ENCODE measurements at regions not wholly inside any gene's neighbourhood (a gene's known extent, or its start where the extent isn't known, plus 50 kb on each side); places are given as distances from the start of the nearest gene placed in this dataset.

DNA sequence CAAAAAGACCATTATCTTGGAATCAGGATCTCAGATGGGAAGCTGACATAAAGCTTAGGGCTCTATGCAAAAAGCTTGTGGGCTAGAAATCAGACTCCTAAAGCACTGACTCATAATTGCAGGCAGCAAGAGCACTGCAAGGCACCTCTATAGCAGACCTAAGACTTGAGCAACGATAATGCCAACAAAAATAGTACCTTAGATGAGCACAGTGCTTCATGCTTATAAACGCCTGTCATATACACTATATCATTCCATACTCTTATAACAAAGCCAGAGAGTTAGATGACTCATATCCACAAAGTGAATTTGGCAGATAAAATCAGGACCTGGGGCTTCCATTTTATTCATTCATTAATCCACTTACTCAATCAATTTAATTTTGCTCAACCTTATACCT lies 560.8 kb downstream of the MCTP2 start:
- no peaks in the 10 kb centered on the region for H3K36me3 ChIP-seq
- no peak for DNase-seq (ENCODE audit: low spot score in 2 of 2)
- H3K27me3 ChIP-seq = no peaks in the 10 kb centered on the region
- WGBS = 37% methylated on average over 2 of the region's 2 CpGs
- H3K27ac ChIP-seq = no peak overlapping the region
- TF ChIP-seq EP300 (IDR thresholded peaks at IDR 0.05) (no peak), POLR2A (IDR thresholded peaks at IDR 0.05) (no peak), POLR2AphosphoS5 (IDR thresholded peaks at IDR 0.05) (no peak)
- TF ChIP-seq, protein P1, sequence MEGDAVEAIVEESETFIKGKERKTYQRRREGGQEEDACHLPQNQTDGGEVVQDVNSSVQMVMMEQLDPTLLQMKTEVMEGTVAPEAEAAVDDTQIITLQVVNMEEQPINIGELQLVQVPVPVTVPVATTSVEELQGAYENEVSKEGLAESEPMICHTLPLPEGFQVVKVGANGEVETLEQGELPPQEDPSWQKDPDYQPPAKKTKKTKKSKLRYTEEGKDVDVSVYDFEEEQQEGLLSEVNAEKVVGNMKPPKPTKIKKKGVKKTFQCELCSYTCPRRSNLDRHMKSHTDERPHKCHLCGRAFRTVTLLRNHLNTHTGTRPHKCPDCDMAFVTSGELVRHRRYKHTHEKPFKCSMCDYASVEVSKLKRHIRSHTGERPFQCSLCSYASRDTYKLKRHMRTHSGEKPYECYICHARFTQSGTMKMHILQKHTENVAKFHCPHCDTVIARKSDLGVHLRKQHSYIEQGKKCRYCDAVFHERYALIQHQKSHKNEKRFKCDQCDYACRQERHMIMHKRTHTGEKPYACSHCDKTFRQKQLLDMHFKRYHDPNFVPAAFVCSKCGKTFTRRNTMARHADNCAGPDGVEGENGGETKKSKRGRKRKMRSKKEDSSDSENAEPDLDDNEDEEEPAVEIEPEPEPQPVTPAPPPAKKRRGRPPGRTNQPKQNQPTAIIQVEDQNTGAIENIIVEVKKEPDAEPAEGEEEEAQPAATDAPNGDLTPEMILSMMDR (IDR thresholded peaks at IDR 0.05) = no peak
- no peaks in the 10 kb centered on the region for H3K9me3 ChIP-seq
- no peak overlapping the region for H3K4me3 ChIP-seq
- peaks cover 3% of the 10 kb centered on the region for H3K4me1 ChIP-seq

DNA sequence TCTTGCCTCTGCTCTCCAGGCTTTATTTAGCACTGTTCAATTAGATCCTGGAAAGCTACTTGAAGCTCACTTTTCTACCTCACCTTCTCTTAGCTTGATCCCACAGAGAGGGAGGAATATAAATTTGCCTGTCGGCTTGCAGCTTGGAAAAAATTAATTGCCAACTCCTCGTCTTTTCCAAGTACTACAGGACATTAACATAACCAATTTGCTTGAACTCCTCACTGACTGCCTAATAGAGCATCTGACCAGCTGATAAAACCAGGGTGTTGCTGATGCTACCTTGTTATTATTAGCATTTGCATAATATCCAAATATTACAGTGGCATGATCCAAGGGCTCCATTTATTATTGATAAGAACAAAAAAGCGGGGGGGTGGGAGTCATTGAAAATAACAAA lies 561.8 kb downstream of the MCTP2 start:
- Histone ChIP-seq H3K4me3 (no peak overlapping the region), H3K27ac (no peak overlapping the region), H3K9me3 (no peaks in the 10 kb centered on the region), H3K27me3 (no peaks in the 10 kb centered on the region), H3K4me1 (peaks cover 3% of the 10 kb centered on the region), H3K36me3 (no peaks in the 10 kb centered on the region)
- WGBS = 74% methylated on average over 3 of the region's 3 CpGs
- no peak for DNase-seq (ENCODE audit: low spot score in 2 of 2)
- TF ChIP-seq POLR2A (IDR thresholded peaks at IDR 0.05) (no peak), EP300 (IDR thresholded peaks at IDR 0.05) (no peak), POLR2AphosphoS5 (IDR thresholded peaks at IDR 0.05) (no peak)
- TF ChIP-seq, protein P1 (IDR thresholded peaks at IDR 0.05) = no peak

DNA sequence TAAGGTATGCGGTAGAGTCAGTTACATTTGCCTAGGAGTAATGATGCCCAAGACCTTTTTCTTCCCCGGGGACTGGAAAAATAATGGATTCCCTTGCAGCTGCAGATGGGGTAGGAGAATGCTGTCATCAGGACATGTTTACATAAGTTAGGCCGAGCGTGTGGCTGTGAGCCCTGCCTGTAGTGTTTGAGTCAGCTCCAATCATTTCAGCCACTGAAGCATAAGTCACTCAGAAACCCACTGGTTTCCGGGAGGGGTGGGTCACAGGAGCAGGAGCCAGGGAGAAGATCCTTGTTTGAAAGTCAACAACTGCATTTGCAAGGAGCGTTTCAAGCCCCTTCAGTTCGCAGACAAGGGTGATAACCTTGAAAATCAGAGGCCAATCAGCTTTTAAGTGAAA lies 562.3 kb downstream of the MCTP2 start:
- TF ChIP-seq, protein P1 (IDR thresholded peaks at IDR 0.05) = no peak
- 77% methylated on average over 7 of the region's 7 CpGs for WGBS
- DNase-seq (ENCODE audit: low spot score in 2 of 2) = no peak
- Histone ChIP-seq H3K4me3 (no peak overlapping the region), H3K4me1 (peaks cover 3% of the 10 kb centered on the region), H3K36me3 (no peaks in the 10 kb centered on the region), H3K27me3 (no peaks in the 10 kb centered on the region), H3K9me3 (no peaks in the 10 kb centered on the region), H3K27ac (no peak overlapping the region)

DNA sequence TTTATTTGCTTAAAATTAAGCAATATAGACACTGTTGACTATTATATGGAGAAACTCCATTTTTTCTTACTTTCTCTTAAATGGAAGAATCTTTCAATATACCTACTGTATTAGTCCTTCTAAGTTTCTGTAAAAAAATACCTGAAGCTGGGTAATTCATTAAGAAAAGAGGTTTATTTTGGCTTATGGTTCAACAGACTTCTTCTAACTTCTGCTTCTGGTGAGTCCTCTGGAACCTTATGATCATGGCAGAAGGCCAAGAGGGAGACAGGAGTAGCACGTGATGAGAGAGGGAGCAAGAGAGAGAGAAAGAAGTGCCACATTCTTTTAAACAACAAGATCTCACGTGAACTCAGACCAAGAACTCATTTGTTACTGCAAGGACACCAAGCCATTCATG lies 573.3 kb downstream of the MCTP2 start:
- no peaks in the 10 kb centered on the region for H3K27me3 ChIP-seq
- H3K36me3 ChIP-seq = no peaks in the 10 kb centered on the region
- no peaks in the 10 kb centered on the region for H3K4me1 ChIP-seq
- 49% methylated on average over 2 of the region's 2 CpGs for WGBS
- DNase-seq (ENCODE audit: low spot score in 2 of 2) = no peak
- H3K27ac ChIP-seq = no peak overlapping the region
- no peaks in the 10 kb centered on the region for H3K9me3 ChIP-seq
- H3K4me3 ChIP-seq = no peak overlapping the region
- TF ChIP-seq POLR2AphosphoS5 (IDR thresholded peaks at IDR 0.05) = no peak
- no peak for TF ChIP-seq POLR2A (IDR thresholded peaks at IDR 0.05)
- TF ChIP-seq, protein P1 (IDR thresholded peaks at IDR 0.05) = no peak
- TF ChIP-seq EP300 (IDR thresholded peaks at IDR 0.05) = no peak

DNA sequence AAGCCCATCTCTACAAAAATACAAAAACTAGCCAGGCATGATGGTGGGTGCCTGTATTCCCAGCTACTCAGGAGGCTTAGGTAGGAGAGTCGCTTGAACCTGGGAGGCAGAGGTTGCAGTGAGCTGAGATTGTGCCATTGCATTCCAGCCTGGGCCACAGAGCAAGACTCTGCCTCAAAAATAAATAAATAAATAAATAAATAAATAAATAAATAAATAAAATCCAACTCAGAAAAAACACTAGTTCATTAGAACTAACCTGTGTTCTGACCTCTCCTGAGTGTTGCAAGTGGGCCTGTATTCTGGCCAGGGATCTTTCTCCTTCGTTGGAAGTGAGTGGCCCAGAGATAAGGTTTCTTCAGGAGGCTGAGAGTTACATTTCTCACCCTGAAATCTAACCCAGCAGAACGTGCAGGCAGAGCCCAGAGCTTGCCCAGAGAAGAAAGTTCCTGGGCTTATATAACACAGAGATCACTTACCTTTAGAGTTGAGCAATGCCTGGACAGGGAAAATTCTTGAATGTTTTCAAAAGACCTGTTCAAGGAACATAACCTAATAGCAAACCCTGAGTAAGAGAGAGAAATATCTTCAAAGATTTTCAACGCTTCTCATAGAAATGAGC lies 583.9 kb downstream of the MCTP2 start:
- DNase-seq (ENCODE audit: low spot score in 2 of 2) = no peak

More for the DNA sequence above, 583.9 kb downstream of the MCTP2 start:
- TF ChIP-seq POLR2A (IDR thresholded peaks at IDR 0.05) (no peak), EP300 (IDR thresholded peaks at IDR 0.05) (no peak), POLR2AphosphoS5 (IDR thresholded peaks at IDR 0.05) (no peak)
- TF ChIP-seq, protein P1 (IDR thresholded peaks at IDR 0.05) = no peak
- Histone ChIP-seq H3K36me3 (no peaks in the 10 kb centered on the region), H3K4me3 (no peak overlapping the region), H3K9me3 (no peaks in the 10 kb centered on the region), H3K27me3 (no peaks in the 10 kb centered on the region), H3K27ac (no peak overlapping the region), H3K4me1 (no peaks in the 10 kb centered on the region)
- 83% methylated on average over 4 of the region's 4 CpGs for WGBS

All from suprapubic skin (tissue), 4 donors.